Cerebellar cortex (tissue), 1 donor: ENCODE measurements at regions not wholly inside any gene's neighbourhood (a gene's known extent, or its start where the extent isn't known, plus 50 kb on each side); places are given as distances from the start of the nearest gene placed in this dataset.
"Not testable (repeated sequence)": the region's sequence is repeated elsewhere in the genome, so short reads cannot be mapped to it uniquely, and the experiment has no call there.

Experiments
- DNase-seq: peaks from one replicate; pipeline ENCODE4 v3.0.0-alpha.2; 2015; ENCODE audit warnings: low spot score

DNA sequence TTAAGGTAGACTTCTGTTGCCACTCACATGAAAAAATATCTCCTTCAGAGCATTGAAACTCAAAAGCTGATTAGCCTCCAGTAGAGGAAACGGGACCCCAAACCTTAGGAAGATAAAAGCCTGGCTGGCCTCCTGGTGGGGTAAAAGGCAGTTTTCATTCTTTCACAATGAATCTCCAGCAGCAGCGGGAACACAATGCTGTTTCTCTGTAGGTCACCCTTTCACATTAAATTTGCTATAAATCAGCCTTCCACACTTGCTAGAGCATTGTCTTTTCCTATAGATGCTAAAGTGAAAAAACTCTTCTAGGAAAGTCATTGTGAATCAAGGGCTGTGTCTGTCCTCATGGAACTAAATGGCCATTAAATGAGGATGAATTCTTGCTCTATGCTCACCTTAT is 207.3 kb upstream of the MAGEB2 start:
- no peak for DNase-seq

DNA sequence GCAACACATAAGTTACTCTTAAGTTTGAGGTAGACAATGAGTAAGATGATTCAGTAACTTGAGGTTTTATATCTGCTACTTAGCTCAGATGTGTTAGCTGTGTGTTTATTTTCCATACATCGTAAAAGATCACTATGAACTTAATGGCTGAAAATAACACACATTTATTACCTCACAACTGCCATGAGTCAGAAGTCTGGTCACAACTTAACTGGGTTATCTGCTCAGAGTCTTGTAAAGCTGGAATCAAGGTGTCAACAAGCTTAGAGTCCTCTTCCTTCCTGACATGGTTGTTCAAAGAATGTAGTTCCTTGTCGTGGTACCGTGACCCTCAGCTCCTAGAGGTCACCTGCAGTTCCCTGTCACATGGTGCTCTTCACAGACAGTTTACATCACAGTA is 204.9 kb upstream of the MAGEB2 start:
- DNase-seq: no peak

DNA sequence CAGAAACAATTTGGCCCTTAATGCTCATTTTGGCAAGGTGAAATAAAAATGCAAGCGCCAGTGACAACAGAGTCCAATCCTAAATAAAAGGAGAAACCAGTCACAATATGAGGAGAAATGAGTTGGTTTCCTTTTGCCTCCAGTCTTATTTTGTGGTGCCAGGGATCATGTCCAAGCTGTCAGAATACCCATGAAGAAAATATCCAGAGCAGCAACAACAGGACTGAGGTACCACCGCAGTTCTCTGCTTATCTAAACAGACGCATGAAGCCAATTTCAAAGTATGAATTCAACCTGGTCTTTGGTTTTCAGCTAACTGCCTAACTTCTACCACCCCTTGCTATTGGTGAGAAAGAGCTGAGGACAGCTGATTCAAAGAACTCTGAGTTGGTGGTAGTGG is 199.9 kb upstream of the MAGEB2 start:
- DNase-seq: no peak

DNA sequence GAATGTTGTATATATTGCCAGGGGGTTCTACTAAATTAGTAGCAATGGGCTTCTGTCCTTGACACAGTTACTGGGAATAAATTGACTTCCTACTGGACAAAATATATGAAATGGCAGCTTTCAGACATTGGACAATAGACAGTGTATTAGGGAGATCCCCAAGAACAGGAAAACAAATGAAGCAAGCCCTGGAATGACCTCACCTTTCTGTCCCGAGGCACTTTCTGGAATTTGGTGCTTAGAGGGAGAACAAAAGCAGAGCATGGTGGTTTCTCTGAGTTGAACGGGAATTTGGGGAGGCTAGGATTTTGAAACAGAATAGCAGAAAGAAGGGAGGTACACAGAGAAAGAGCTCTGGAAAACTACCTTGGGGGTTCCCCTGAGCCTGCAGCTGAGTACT is 187.7 kb upstream of the MAGEB2 start:
- DNase-seq: no peak

DNA sequence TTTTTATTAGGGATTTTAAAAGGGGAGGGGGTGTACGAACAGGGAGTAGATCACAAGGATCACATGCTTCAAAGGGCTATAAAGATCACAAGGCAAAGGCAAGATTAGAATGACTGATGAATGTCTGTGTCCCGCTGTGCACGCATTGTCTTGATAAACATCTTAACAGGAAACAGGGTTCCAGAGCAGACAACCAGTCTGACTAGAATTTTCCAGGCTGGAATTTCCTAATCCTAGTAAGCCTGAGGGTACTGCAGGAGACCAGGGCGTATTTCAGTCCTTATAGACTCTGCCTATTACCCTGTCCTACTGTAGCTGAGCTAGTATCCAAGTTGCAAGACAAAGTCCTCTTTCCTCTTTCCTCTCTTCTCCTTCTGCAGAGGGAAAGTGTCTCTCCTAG is 179.0 kb upstream of the MAGEB2 start:
- not testable (repeated sequence) for DNase-seq

DNA sequence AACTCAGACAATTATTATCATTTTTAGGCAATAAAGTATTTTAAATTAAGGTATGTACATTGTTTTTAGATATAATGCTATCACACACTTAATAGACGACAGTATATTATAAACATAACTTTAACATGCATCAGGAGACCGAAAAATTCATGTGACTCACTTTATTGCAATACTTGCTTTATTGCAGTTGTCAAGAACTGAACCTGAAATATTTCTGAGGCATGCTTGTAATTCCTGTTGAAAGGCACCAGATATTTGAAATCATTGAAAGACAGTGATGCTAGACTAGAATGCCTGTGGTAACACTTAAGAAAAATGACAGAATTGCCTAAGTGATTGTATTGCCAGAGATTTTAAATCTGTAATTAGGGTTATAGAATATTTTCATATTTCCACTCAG is 175.6 kb upstream of the MAGEB2 start:
- DNase-seq: no peak

DNA sequence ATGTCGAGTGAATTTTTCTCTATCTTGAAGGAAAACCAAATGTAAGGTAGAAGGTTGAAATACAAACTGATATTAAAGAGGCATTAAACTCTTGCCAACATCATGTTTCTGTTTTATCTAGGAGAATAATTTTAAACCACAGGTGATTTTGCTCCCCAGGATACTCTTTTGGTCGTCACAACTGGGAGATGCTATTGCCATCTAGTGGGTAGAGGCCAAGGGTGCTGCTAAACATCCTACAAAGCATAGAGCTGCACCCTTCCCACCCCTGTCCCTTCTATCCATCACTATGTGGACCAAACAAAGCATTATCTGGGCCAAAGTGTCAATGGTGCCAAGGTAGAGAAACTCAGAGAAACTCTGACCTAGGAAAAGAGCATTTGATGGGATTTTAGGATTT is 154.6 kb upstream of the MAGEB2 start:
- no peak for DNase-seq

DNA sequence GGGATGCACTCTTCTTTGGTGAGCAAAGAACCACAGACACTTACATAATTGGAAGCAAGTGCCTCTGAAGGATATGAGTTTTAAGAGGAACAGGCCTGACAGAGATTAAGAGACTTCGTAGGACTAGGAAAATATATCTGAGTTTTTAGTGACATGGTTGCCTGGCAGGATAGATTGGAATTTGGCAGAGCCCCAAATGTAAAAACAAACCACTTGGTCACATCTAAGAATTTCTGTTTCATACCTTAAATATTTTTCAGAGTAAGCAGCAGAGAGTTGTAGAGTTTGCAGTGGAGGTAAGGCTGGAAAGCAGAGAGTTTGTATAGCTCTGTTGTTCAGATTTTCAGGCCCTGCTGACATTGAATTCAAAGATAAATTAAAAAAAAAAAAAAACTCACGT is 150.1 kb upstream of the MAGEB2 start:
- no peak for DNase-seq

DNA sequence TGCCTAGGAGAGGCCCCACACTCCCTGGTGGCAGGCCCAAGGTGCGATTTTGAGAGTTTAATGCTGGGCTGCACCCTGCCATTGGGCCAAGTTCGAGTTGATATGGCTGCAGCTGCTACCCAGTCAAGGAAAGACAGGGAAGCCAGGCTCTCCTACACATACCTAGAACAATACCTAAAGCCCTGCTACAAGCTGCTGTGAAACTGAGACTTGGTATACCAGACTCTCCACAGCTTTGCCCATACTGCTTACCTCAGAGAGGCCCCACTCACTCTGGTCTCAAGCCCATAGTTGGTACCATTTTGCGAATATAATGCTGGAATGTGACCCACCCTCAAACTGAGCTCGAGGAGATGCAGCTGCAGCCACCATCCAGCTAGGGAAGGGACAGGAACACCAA is 147.7 kb upstream of the MAGEB2 start:
- DNase-seq: no peak

DNA sequence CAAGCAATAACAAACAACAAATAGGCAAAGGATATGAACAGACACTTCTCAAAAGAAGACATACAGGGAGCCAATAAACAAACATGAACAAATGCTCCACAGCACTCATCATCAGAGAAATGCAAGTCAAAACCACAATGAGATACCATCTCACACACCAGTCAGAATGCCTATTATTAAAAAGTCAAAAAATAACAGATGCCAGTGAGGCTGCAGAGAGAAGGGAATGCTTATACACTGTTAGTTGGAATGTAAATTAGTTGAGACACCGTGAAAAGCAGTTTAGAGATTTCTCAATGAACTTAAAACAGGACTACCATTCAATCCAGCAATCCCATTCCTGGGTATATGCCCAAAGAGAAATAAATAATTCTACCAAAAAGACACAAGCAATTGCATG is 129.8 kb upstream of the MAGEB2 start:
- no peak for DNase-seq

DNA sequence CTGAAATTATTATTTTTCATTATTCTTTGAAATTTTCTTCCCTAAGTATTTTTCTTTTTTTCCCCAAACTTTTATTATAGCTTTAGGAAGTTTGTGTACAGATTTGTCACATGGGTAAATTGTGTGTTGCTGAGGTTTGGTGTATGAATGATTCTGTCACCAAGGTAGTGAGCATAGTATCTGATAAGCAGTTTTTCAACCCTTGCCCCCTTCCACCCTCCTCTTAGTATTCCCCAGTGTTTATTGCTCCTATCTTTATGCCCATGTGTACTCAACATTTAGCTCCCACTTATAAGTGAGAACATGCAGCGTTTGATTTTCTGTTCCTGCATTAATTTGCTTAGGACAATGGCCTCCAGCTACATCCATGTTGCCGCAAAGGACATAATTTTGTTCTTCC is 103.9 kb upstream of the MAGEB2 start:
- DNase-seq: no peak

DNA sequence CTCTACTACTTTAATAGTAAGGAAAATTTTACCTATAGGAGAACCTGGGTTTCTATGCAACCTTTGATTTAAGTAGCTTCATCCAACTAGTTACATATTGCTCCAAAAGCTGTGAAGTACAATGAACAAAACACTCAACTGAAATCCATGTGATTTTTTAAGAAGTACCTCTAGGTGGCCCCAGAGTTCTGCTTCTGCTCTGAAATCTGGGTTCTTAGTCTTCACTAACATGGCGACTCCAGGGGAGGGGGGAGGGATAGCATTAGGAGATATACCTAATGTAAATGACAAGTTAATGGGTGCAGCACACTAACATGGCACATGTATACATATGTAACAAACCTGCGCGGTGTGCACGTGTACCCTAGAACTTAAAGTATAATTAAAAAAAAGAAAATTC is 73.4 kb upstream of the MAGEB2 start:
- peak; percentile 2 for DNase-seq

DNA sequence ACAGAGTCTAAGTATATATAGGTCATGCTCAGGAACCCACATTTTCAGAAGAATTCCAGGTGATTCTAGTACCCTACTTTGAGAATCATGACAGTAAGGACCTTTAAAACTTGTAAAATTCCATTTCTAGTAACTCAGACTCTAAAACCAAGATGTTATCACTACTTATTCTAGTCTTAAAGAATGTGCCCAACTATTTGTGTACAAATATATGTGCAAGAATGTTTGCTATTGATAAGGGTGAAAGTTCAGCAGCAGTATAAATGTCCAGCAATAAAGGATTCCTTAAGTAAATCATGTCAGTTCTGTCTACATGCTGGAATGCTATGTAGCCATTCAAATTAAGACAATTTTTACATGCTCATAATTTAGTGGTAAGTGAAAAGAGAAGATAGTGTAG is 71.1 kb upstream of the MAGEB2 start:
- DNase-seq: no peak

DNA sequence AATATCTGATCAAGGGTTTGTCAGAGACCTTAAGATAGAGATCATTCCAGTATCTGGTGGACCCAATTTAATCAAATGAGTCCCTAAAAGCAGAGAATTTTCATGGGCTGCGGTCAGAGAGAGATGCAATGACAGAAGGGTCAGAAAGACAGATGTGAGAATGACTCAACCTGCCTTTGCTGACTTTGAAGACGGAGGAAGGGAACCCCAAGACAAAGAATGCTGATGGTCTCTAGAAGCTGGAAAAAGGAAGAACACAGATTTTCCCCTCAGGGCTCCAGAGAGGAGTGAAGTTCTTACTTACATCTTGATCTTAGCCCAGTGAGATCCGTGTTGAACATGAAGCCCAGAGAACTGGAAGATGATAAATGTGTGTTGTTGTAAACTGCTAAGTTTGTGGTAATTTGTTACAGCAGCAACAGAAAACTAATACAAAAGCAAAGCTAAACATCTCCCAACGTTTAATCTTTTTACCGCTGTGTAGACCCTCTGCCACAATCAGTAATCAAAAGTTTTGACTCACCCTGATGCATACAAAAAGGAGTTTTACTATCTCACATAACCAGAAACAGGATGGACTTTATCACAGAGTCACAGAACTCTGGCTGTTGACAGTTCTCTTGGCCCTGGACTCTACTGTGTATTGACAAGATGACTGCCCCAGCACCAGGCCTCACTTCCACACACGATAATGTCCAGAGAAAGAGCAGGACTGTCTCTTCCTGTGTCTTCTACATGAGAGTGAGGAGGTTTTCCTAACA is 70.2 kb upstream of the MAGEB2 start:
- no peak for DNase-seq

DNA sequence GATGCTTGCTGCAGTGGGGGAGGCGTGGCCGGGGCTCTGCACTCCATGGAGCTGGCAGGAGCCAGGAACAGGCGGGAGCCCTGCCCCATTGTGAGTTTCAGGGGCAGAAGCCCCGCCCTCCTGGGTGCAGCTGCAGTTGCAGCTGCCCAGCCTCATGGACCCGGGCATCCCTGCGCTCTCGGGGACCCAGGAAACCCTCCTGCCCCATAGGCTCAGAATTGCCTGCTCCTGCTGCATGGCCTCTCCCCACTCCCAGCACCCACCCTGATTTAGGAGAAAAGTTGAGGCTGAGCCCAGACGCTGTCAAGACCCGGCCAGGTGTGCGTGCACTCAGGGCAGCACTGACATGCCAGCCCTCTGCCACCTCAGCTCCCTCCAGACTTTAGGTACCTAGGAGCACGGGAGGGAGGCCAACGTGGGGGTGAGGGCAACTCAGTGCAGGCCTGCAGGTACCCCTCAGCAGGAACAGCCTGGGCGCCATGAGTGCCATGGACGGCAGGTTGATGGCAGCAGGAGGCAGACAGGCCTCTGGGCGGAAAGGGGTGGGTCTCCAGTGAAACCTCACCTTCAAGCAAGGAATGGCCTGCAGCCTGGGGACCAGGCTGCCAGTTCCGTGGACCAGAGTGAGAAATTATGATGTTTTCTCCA is 67.2 kb upstream of the MAGEB2 start:
- no peak for DNase-seq

DNA sequence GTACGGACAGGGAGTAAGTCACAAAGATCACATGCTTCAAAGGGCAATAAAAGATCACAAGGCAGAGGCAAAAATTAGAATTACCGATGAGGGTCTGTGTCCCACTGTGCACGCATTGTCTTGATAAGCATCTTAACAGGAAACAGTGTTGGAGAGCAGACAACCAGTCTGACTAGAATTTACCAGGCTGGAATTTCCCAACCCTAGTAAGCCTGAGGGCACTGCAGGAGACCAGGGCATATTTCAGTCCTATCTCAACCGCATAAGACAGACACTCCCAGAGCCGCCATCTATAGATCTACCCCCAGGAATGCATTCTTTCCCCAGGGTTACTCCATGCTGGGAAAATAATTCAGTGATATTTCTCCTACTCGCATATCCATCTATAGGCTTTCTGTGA is 66.2 kb upstream of the MAGEB2 start:
- DNase-seq: not testable (repeated sequence)

DNA sequence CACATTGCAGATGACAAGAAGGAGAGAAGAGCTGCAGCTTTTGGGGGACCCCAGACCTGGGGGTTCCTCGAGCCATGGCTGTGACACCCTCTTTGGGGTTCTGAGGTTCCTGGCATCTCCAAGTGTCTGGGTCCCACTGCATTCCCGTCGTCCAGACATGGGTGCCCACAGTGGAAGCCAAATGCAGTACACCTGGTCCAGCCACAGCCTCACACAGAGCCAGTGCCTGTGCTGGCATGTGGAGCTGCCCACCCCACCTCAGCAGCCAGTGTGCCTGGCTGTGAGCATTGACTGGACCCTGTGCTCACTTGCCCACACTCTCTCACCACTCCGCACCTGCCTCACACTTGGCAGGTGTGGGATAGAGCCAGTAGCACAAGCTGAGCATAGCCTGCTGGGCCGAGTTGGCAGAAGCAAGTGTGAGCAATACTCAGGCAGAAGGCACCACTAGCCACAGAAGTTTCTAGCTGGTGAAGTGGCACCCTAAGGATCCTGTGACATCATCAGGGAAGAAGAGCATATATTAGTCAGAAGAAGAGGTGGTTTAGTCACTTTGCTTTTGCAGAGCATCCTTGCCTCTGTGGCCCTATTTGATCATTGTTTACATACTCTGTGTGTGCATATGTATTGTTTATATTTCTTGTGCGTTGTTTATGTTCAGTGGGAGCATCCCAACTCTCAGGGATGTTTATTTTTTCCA is 65.0 kb upstream of the MAGEB2 start:
- DNase-seq: no peak

DNA sequence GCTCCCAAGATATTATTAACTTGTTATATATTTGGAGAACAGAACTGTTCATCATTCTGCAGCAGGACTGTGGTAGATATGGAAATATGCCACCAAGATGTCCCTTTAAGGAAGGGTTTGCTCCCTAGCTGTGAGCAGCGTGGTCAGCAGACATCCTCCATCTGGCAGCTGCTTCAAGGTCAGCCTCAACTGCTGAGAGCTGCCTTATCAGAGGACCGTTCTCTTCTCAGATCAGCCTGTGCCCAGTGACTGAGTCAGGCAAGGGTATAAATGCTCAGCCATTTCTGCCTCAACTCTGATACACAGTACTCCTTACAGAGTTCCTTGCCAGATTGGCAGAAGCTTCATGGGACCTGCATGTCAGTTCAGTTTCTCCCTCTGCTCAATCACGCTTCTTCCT is 63.4 kb upstream of the MAGEB2 start:
- DNase-seq: no peak

DNA sequence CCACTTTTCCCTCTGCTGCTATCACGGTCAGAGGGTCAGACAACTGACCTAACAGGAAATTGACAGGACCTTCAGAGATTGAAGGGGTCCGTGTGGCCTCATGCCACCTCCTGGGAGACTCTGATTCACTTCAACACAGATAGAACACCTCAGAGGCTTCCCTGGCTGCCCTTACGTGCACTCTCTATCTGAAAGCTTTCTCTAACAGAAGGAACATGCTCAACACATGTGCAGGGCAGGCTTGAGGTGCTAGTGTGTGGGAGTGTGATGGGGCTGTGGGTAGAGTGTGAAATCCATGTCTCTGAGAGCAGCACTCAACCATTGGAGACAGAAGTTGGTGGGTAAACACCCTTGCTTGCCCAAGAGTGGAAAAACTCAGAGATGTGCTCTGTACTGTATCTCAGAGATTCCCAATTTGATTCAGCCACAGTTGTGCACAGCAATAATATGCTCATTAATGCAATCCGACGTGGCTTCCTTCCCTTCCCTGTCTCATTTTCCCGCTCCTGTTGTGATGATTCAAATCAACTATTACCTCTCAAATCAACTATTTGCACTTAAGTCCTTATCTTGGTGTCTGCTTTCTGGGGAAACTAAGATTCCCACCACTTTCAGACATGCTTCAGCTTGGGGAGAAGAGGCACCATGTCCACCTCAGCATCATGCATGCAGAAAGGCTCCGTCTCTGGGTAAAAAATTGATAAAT is 62.0 kb upstream of the MAGEB2 start:
- DNase-seq: no peak

DNA sequence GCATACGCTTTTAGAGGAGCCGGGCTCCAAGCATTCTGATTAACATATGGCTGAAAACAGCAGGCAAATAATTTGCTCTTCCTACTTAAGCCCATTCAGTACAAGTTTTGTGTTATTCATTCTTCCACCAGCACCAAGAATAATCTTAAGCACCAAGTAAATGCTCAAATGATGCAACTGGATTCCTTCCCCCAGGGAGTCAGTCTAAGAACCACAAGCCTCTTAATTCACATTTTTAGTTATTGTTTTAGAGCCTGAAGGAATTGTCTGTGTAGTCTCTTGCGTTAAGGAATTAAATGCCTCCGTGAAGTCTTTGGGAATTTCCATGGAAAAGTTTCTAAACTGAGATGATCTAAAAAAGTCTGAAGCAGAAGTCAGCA is 61.5 kb upstream of the MAGEB2 start:
- no peak for DNase-seq

DNA sequence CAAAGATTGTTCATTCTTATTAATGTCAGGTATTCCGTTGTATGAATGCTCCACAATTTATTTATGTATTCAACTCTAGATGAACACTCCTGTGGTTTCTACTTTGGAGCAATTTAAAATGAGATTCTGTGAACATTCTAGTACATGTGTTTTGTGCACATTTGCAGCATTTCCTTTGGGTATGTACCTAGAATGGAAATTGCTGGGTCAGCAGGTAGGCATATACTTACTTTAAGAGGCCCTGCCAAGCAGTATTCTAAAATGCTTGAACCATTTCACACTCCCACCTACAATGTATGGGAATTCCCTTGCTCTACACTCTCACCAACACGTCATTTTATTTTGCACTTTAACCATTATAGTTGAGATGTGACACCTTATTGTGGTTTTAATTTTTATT is 59.4 kb upstream of the MAGEB2 start:
- no peak for DNase-seq

DNA sequence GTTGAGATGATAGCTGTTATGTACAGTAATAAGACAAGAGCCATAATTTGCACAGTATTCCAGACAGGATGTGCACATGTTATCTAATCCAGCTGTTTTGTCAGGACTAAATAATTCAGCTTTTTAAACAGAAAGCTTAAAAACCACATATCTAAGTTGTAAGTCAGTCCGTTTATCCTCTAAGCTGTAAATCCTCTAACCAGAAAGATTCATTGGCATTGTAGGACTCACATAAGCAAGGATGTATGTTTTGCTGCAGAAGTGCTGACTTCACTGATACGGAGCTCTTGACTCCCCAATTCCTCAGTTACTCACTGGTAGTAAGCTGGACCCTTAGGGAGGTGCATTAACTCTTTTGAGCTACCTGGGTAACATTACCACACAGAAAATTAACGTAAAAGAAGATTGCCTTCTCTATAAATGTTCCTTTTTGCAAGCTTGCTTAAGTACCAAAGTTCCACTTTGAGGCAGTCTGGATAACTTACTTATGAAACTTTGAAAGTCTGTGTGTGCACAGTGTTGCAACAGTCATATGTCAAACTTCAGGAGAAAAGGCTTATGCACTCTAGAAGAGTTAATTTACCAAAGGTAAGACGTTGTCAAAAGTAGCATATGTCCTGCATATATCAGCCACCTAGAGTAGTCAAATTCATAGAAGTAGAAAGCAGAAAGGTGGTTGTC is 58.3 kb upstream of the MAGEB2 start:
- DNase-seq: no peak
